ENCODE measurements at regions not wholly inside any gene's neighbourhood (a gene's known extent, or its start where the extent isn't known, plus 50 kb on each side); places are given as distances from the start of the nearest gene placed in this dataset.

DNA sequence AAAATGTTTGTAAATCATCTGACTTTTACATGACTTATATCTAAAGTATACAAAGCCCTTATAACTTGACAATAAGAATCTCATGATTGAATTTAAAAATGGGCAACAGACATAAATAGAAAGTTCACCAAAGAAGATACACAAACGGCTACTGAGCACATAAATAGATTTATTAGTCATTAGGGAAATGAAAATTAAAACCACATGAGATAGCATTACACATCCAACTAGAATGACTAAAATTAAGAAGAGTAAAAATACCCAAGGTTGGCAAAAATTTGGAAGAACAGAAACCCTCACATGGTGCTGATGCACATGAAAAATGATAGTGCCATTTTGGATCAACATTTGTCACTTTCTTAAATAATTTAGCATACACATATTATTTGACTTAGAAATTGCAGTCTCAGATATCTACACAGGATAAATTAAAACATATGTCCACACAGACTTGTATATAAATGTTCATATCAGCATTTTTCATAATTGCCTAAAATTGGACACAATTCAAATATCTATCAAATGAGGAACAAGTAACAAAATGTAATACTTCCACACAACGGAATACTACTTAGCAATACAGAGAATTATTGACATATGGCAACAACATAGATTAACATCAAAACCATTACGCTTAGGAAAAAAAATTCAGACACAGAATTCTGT is 359.1 kb upstream of the DAB2 start:
- 0 out of 2 replicates have a peak, but pooled peaks cover 4% of the 10 kb centered on the region for H3K9me2 ChIP-seq (replicated peaks; ENCODE audit: low read length)
- H3K79me2 ChIP-seq (ENCODE audit: low read length) = no peaks in the 10 kb centered on the region
- H2AFZ ChIP-seq (ENCODE audit: low read length) = no peak overlapping the region
- no peaks in the 10 kb centered on the region for H3K27me3 ChIP-seq (ENCODE audit: low read length)
- ChIA-PET CTCF (no interaction called here), POLR2A (ENCODE audit: unreplicated experiment) (no interaction called here)
- no peaks in the 10 kb centered on the region for H3K4me1 ChIP-seq (ENCODE audit: insufficient read depth, low read length)
- H3K27ac ChIP-seq (ENCODE audit: low read length) = no peak overlapping the region
- H3K4me2 ChIP-seq (ENCODE audit: low read length) = no peak overlapping the region
- intact Hi-C loops (cut with micrococcal nuclease) = no loop called here
- no peak for ATAC-seq
- H3K9ac ChIP-seq (ENCODE audit: low read length) = no peak overlapping the region
- no peaks in the 10 kb centered on the region for H4K20me1 ChIP-seq (ENCODE audit: low read length)
- TF ChIP-seq EZH2phosphoT487 (IDR thresholded peaks at IDR 0.05; ENCODE audit: borderline replicate concordance, low read length) (no peak), EZH2 (IDR thresholded peaks at IDR 0.05; ENCODE audit: low read length, unreplicated experiment) (no peak)
- DNase-seq = no peak
- H3K9me3 ChIP-seq (ENCODE audit: low read length) = no peaks in the 10 kb centered on the region
- no peaks in the 10 kb centered on the region for H3F3A ChIP-seq (ENCODE audit: low read length, unreplicated experiment)
- no peaks in the 10 kb centered on the region for H3K36me3 ChIP-seq (ENCODE audit: low read depth, low read length)
- BruUV-seq (replicated peaks) = no TSS peak
- H3K4me3 ChIP-seq (ENCODE audit: low read length) = no peak overlapping the region

DNA sequence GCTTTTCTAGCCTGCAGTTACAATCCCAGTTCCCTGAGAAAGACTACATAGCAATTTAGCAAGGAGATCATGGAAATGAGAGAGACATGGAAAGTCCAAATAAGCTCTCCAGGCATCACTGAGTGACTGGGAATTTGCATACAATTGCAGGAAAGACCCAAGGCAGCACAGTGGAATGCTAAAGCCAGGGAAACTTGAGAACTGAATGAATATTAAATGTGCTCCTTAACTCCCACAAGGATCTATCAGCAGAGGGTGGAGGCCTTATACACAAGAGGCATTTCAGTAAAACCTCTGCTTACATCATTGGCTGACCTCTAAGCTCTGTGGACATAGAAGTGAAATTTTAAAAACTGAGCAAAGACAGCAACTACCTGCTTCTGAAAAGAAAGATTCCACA is 355.6 kb upstream of the DAB2 start:
- Histone ChIP-seq H3K27ac (ENCODE audit: low read length) (no peak overlapping the region), H3F3A (ENCODE audit: low read length, unreplicated experiment) (no peaks in the 10 kb centered on the region), H3K9me2 (replicated peaks; ENCODE audit: low read length) (0 out of 2 replicates have a peak, but pooled peaks cover 4% of the 10 kb centered on the region), H3K9ac (ENCODE audit: low read length) (no peak overlapping the region), H3K4me2 (ENCODE audit: low read length) (no peak overlapping the region), H2AFZ (ENCODE audit: low read length) (no peak overlapping the region), H3K79me2 (ENCODE audit: low read length) (no peaks in the 10 kb centered on the region), H3K4me3 (ENCODE audit: low read length) (no peak overlapping the region), H4K20me1 (ENCODE audit: low read length) (no peaks in the 10 kb centered on the region), H3K27me3 (ENCODE audit: low read length) (no peaks in the 10 kb centered on the region), H3K36me3 (ENCODE audit: low read depth, low read length) (no peaks in the 10 kb centered on the region), H3K4me1 (ENCODE audit: insufficient read depth, low read length) (peaks cover 7% of the 10 kb centered on the region; the same call in 1 of the 2 replicates), H3K9me3 (ENCODE audit: low read length) (no peaks in the 10 kb centered on the region)
- no TSS peak for BruUV-seq (replicated peaks)
- CTCF ChIA-PET = no interaction called here
- peak; percentile 15 for DNase-seq
- POLR2A ChIA-PET (ENCODE audit: unreplicated experiment) = no interaction called here
- no peak for ATAC-seq
- TF ChIP-seq, protein P1, sequence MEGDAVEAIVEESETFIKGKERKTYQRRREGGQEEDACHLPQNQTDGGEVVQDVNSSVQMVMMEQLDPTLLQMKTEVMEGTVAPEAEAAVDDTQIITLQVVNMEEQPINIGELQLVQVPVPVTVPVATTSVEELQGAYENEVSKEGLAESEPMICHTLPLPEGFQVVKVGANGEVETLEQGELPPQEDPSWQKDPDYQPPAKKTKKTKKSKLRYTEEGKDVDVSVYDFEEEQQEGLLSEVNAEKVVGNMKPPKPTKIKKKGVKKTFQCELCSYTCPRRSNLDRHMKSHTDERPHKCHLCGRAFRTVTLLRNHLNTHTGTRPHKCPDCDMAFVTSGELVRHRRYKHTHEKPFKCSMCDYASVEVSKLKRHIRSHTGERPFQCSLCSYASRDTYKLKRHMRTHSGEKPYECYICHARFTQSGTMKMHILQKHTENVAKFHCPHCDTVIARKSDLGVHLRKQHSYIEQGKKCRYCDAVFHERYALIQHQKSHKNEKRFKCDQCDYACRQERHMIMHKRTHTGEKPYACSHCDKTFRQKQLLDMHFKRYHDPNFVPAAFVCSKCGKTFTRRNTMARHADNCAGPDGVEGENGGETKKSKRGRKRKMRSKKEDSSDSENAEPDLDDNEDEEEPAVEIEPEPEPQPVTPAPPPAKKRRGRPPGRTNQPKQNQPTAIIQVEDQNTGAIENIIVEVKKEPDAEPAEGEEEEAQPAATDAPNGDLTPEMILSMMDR (conservative IDR thresholded peaks at IDR 0.05; ENCODE audit: low read depth, low read length) = no peak
- no peak for TF ChIP-seq EZH2 (IDR thresholded peaks at IDR 0.05; ENCODE audit: low read length, unreplicated experiment)
- no peak for TF ChIP-seq EZH2phosphoT487 (IDR thresholded peaks at IDR 0.05; ENCODE audit: borderline replicate concordance, low read length)
- intact Hi-C loops (cut with micrococcal nuclease) = no loop called here

DNA sequence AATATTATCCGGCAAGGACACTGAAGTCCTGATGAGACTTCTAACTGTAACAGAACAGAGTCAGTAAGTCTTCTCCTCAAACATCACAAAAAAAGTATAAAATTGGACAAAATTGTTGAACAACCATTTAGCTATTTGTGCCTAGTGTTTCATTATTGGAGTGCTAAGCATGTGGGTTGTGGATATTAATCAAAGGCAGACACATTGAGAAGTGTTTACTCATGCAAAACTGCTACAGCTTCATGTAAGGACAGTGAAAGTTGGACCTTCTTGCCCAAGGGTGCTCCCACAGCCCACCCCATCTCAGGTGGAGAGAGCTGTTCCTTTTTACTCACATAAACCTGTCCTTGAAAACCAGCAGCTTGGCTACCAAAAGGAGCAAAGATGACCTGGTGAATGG is 355.1 kb upstream of the DAB2 start:
- ChIA-PET POLR2A (ENCODE audit: unreplicated experiment) (no interaction called here), CTCF (no interaction called here)
- no peaks in the 10 kb centered on the region for H3K9me3 ChIP-seq (ENCODE audit: low read length)
- intact Hi-C loops (cut with micrococcal nuclease) = no loop called here
- 0 out of 2 replicates have a peak, but pooled peaks cover 4% of the 10 kb centered on the region for H3K9me2 ChIP-seq (replicated peaks; ENCODE audit: low read length)
- TF ChIP-seq EZH2 (IDR thresholded peaks at IDR 0.05; ENCODE audit: low read length, unreplicated experiment) = no peak
- TF ChIP-seq EZH2phosphoT487 (IDR thresholded peaks at IDR 0.05; ENCODE audit: borderline replicate concordance, low read length) = no peak
- no peak overlapping the region for H2AFZ ChIP-seq (ENCODE audit: low read length)
- no TSS peak for BruUV-seq (replicated peaks)
- DNase-seq = no peak
- H3K4me3 ChIP-seq (ENCODE audit: low read length) = no peak overlapping the region
- no peak overlapping the region for H3K27ac ChIP-seq (ENCODE audit: low read length)
- H3K79me2 ChIP-seq (ENCODE audit: low read length) = no peaks in the 10 kb centered on the region
- H3K9ac ChIP-seq (ENCODE audit: low read length) = no peak overlapping the region
- no peaks in the 10 kb centered on the region for H3K27me3 ChIP-seq (ENCODE audit: low read length)
- peaks cover 11% of the 10 kb centered on the region for H3K4me1 ChIP-seq (ENCODE audit: insufficient read depth, low read length)
- H3K4me2 ChIP-seq (ENCODE audit: low read length) = no peak overlapping the region
- H3K36me3 ChIP-seq (ENCODE audit: low read depth, low read length) = no peaks in the 10 kb centered on the region
- ATAC-seq = no peak
- H4K20me1 ChIP-seq (ENCODE audit: low read length) = no peaks in the 10 kb centered on the region
- no peaks in the 10 kb centered on the region for H3F3A ChIP-seq (ENCODE audit: low read length, unreplicated experiment)
